Body of pancreas (tissue), 4 donors: ENCODE measurements at regions not wholly inside any gene's neighbourhood (a gene's known extent, or its start where the extent isn't known, plus 50 kb on each side); places are given as distances from the start of the nearest gene placed in this dataset.

Source experiments
- ATAC-seq: fragments of 150-250 bp; one replicate; pipeline ENCODE4 v1.9.1; 2016
- DNase-seq, 4 donors: peaks; one replicate each; pipeline ENCODE4 v3.0.0-alpha.2; 2019
- H3K27ac ChIP-seq, 4 donors: fragments of 200-600 bp; sonication (generic); 1 replicate in 3 of 4; 2 replicates in 1 of 4; pipeline versions ENCODE4 v1.5.1 to v1.6.1; 2016 to 2019; ENCODE audit warnings: mild to moderate bottlenecking in 1 of 4, mixed read lengths in 1 of 4, moderate library complexity in 1 of 4
- H3K27me3 ChIP-seq, 2 donors: fragments of 200-600 bp; sonication (generic); one replicate each; pipeline ENCODE4 v1.6.0; 2016; ENCODE audit warnings: mild to moderate bottlenecking in 1 of 2
- H3K36me3 ChIP-seq, 2 donors: fragments of 200-600 bp; sonication (generic); replicated peaks in 1 of 2; 2 replicates each; pipeline ENCODE4 v1.5.1; 2016; ENCODE audit warnings: low read depth in 2 of 2; ENCODE audit not compliant: insufficient read depth in 1 of 2
- H3K4me1 ChIP-seq: fragments of 200-600 bp; sonication (generic); one replicate; pipeline ENCODE4 v1.6.0; 2016
- H3K4me3 ChIP-seq, 2 donors: fragments of 200-600 bp; sonication (generic); 1 replicate in 1 of 2; 2 replicates in 1 of 2; pipeline ENCODE4 v1.5.1; 2016 to 2019
- H3K9me3 ChIP-seq, 3 donors: fragments of 200-600 bp; sonication (generic); 1 replicate in 2 of 3; 2 replicates in 1 of 3; pipeline ENCODE4 v1.5.1; 2016
- POLR2A ChIP-seq, 3 donors: fragments of 450-650 bp; IDR thresholded peaks; one replicate each; pipeline ENCODE4 v1.6.1; 2016; ENCODE audit warnings: antibody characterized with exemption in 3 of 3, mild to moderate bottlenecking in 2 of 3
- WGBS, 2 donors: methylation state at CpG; one replicate each; pipeline ENCODE4 v1.1.5; 2017; 5-methylcytosine and 5-hydroxymethylcytosine counted together
- intact Hi-C: fragments of 100-400 bp; cut with DNase I; formaldehyde crosslinking; loops from one replicate; pipeline ENCODE4 v1.15.1; 2023
- TF ChIP-seq, protein P1 (sequence below), 7 experiments: fragments of 450-650 bp in 4 of 7; fragments of 200-600 bp in 3 of 7; sonication (generic) in 3 of 7; IDR thresholded peaks; one replicate each; pipeline ENCODE4 v1.5.1; 2016 to 2019; ENCODE audit warnings: antibody characterized with exemption in 7 of 7

GRCh38 chr4:108544481-108544880 is 75.9 kb upstream of the RPL34 start:
- Histone ChIP-seq H3K4me1 (no peaks in the 10 kb centered on the region), H3K36me3 (no peaks in the 10 kb centered on the region), H3K27ac (no peak overlapping the region), H3K4me3 (no peak overlapping the region), H3K9me3 (no peaks in the 10 kb centered on the region), H3K27me3 (no peaks in the 10 kb centered on the region)
- intact Hi-C loops = no loop called here
- DNase-seq (no peak), ATAC-seq (no peak)
- 77 to 82% methylated on average over 4 of the region's 4 CpGs for WGBS, 2 donors
- TF ChIP-seq, protein P1, sequence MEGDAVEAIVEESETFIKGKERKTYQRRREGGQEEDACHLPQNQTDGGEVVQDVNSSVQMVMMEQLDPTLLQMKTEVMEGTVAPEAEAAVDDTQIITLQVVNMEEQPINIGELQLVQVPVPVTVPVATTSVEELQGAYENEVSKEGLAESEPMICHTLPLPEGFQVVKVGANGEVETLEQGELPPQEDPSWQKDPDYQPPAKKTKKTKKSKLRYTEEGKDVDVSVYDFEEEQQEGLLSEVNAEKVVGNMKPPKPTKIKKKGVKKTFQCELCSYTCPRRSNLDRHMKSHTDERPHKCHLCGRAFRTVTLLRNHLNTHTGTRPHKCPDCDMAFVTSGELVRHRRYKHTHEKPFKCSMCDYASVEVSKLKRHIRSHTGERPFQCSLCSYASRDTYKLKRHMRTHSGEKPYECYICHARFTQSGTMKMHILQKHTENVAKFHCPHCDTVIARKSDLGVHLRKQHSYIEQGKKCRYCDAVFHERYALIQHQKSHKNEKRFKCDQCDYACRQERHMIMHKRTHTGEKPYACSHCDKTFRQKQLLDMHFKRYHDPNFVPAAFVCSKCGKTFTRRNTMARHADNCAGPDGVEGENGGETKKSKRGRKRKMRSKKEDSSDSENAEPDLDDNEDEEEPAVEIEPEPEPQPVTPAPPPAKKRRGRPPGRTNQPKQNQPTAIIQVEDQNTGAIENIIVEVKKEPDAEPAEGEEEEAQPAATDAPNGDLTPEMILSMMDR (IDR thresholded peaks at IDR 0.05) = no peak
- no peak for TF ChIP-seq POLR2A (IDR thresholded peaks at IDR 0.05)

GRCh38 chr4:108543359-108543968 is 76.9 kb upstream of the RPL34 start:
- Histone ChIP-seq H3K36me3 (no peaks in the 10 kb centered on the region), H3K27ac (no peak overlapping the region), H3K4me1 (no peaks in the 10 kb centered on the region), H3K4me3 (no peak overlapping the region), H3K27me3 (no peaks in the 10 kb centered on the region), H3K9me3 (no peaks in the 10 kb centered on the region)
- WGBS, 2 donors = 92 to 94% methylated on average over 7 of the region's 7 CpGs
- TF ChIP-seq, protein P1 (IDR thresholded peaks at IDR 0.05) = no peak
- TF ChIP-seq POLR2A (IDR thresholded peaks at IDR 0.05) = no peak
- DNase-seq (no peak), ATAC-seq (no peak)
- intact Hi-C loops = no loop called here

- WGBS, 2 donors = 62 to 77% methylated on average over 2 of the region's 2 CpGs
- no peaks in the 10 kb centered on the region for H3K36me3 ChIP-seq
- H3K4me1 ChIP-seq = no peaks in the 10 kb centered on the region
- H3K9me3 ChIP-seq = no peaks in the 10 kb centered on the region
- no peak overlapping the region for H3K4me3 ChIP-seq
- H3K27ac ChIP-seq = no peak overlapping the region
- intact Hi-C loops = no loop called here
- TF ChIP-seq POLR2A (IDR thresholded peaks at IDR 0.05) = no peak
- TF ChIP-seq, protein P1 (IDR thresholded peaks at IDR 0.05) = no peak
- ATAC-seq (no peak), DNase-seq (no peak)
- no peaks in the 10 kb centered on the region for H3K27me3 ChIP-seq
Measured at GRCh38 chr4:108540536-108540935, 79.8 kb upstream of the RPL34 start.

GRCh38 chr4:108536577-108536976 is 83.8 kb upstream of the RPL34 start:
- Histone ChIP-seq H3K4me1 (peaks cover 20% of the 10 kb centered on the region), H3K9me3 (no peaks in the 10 kb centered on the region), H3K4me3 (no peak overlapping the region), H3K36me3 (no peaks in the 10 kb centered on the region), H3K27me3 (no peaks in the 10 kb centered on the region), H3K27ac (no peak overlapping the region)
- DNase-seq (no peak), ATAC-seq (no peak)
- intact Hi-C loops = no loop called here
- WGBS, 2 donors = 85 to 96% methylated on average over 2 of the region's 2 CpGs
- TF ChIP-seq, protein P1 (IDR thresholded peaks at IDR 0.05) = no peak
- TF ChIP-seq POLR2A (IDR thresholded peaks at IDR 0.05) = no peak

DNA sequence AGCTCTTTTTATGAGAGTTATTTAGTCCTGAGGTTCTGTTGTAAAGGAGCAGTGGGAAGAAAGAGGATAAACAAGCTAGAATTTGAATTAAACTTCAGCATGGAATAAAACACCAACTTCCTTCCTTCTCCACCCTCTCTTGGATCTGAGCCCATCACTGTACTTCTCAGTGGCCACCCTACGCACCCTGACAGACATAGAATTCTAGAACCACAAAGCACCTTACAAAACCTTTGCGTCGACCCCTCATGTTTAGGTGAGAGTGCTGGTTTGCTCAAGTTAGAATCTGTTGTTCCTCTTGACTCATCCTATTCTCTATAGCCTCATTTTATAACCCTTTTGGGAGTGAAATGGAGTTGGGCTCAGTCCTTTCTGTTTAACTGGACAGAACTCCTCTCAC is 84.6 kb upstream of the RPL34 start:
- H3K4me3 ChIP-seq = no peak overlapping the region
- H3K36me3 ChIP-seq = no peaks in the 10 kb centered on the region
- no peaks in the 10 kb centered on the region for H3K9me3 ChIP-seq
- H3K27ac ChIP-seq = no peak overlapping the region
- WGBS, 2 donors = 59 to 66% methylated on average over 3 of the region's 3 CpGs
- H3K4me1 ChIP-seq = peaks cover 20% of the 10 kb centered on the region
- intact Hi-C loops = no loop called here
- H3K27me3 ChIP-seq = no peaks in the 10 kb centered on the region
- TF ChIP-seq POLR2A (IDR thresholded peaks at IDR 0.05) = no peak
- TF ChIP-seq, protein P1 (IDR thresholded peaks at IDR 0.05) = no peak
- DNase-seq (peak in 1 of 4 donors; percentile 3), ATAC-seq (no peak)
